ENCODE measurements at regions not wholly inside any gene's neighbourhood (a gene's known extent, or its start where the extent isn't known, plus 50 kb on each side); places are given as distances from the start of the nearest gene placed in this dataset.

DNA sequence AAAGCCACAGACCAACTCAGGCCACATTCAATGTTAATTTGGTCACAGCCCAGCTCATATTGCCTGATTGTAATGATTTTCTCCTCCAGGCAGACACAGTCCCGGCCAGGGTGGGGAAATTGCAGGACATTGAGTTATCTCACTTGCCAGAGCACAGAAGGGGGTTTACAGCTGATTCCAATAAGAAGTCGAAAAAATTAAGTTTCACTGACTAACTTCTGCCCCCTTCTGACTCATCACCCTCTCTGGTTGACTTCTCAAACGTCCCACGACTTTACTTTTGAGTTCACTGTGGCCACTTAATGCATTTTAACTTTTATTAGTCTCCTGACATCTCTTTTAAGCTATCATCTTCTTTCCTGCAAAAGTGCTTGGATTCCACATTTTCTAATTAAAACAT is 321.4 kb upstream of the WWC1 start:
- TF ChIP-seq, protein P1, sequence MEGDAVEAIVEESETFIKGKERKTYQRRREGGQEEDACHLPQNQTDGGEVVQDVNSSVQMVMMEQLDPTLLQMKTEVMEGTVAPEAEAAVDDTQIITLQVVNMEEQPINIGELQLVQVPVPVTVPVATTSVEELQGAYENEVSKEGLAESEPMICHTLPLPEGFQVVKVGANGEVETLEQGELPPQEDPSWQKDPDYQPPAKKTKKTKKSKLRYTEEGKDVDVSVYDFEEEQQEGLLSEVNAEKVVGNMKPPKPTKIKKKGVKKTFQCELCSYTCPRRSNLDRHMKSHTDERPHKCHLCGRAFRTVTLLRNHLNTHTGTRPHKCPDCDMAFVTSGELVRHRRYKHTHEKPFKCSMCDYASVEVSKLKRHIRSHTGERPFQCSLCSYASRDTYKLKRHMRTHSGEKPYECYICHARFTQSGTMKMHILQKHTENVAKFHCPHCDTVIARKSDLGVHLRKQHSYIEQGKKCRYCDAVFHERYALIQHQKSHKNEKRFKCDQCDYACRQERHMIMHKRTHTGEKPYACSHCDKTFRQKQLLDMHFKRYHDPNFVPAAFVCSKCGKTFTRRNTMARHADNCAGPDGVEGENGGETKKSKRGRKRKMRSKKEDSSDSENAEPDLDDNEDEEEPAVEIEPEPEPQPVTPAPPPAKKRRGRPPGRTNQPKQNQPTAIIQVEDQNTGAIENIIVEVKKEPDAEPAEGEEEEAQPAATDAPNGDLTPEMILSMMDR (IDR thresholded peaks at IDR 0.05): no peak
- TF ChIP-seq EZH2 (IDR thresholded peaks at IDR 0.05; ENCODE audit: borderline replicate concordance, insufficient read depth, low read depth, low read length, poor library complexity, severe bottlenecking): no peak
